ENCODE measurements at regions not wholly inside any gene's neighbourhood (a gene's known extent, or its start where the extent isn't known, plus 50 kb on each side); places are given as distances from the start of the nearest gene placed in this dataset.

GRCh38 chr13:91245288-91245687, 102.2 kb upstream of the MIR17HG start:
- BruUV-seq (replicated peaks): no TSS peak
- POLR2A ChIA-PET: no interaction called here
- intact Hi-C loops (cut with micrococcal nuclease): loop anchor here (5.0 kb wide), 1 partner anchor 113 kb away; no protein-coding TSS in a partner anchor
- Histone ChIP-seq H2AFZ (ENCODE audit: low read depth, low read length, poor library complexity, severe bottlenecking) (no peak overlapping the region), H3K4me3 (replicated peaks in 1 of 2; ENCODE audit: low read depth in 1 of 2, low read length in 2 of 2) (no peak overlapping the region), H3K36me3 (ENCODE audit: control insufficient read depth in 1 of 2, insufficient read depth in 2 of 2, low read length in 2 of 2) (no peaks in the 10 kb centered on the region), H3K9ac (ENCODE audit: low read length) (no peak overlapping the region), H4K20me1 (ENCODE audit: insufficient read depth) (no peaks in the 10 kb centered on the region), H3K4me1 (ENCODE audit: control insufficient read depth in 1 of 2, insufficient read depth in 2 of 2, low read length in 2 of 2) (no peaks in the 10 kb centered on the region), H3K79me2 (ENCODE audit: insufficient read depth, low read length) (no peaks in the 10 kb centered on the region), H3K9me2 (ENCODE audit: insufficient read depth) (no peaks in the 10 kb centered on the region), H3K9me3 (ENCODE audit: control insufficient read depth in 1 of 2, insufficient read depth in 1 of 2, low read depth in 1 of 2, low read length in 2 of 2) (0 out of 4 replicates have a peak, but pooled peaks cover 0 to 4% of the 10 kb centered on the region in 2 experiments), H3K27me3 (ENCODE audit: insufficient read depth, low read length) (peaks cover 6% of the 10 kb centered on the region), H3K4me2 (ENCODE audit: low read length) (no peak overlapping the region), H3K27ac (ENCODE audit: low read depth, low read length) (no peak overlapping the region)
- no peak for ATAC-seq
- CTCF ChIA-PET: no interaction called here
- DNase-seq (ENCODE audit: low read depth, low spot score): no peak
- RAD21 ChIA-PET (ENCODE audit: low non-redundant PET in 1 of 2, low total read pairs in 2 of 2, uncharacterized antibody in 2 of 2, unreplicated experiment in 2 of 2): no interaction called here
- no peak for TF ChIP-seq EZH2phosphoT487 (IDR thresholded peaks at IDR 0.05; ENCODE audit: borderline replicate concordance)
- no peak for TF ChIP-seq CTCF (IDR thresholded peaks at IDR 0.05 in 2 of 3, conservative IDR thresholded peaks at IDR 0.05 in 1 of 3; ENCODE audit: borderline replicate concordance in 1 of 3, insufficient read depth in 1 of 3, low read depth in 2 of 3, low read length in 2 of 3)
- TF ChIP-seq ZBTB33 (IDR thresholded peaks at IDR 0.05; ENCODE audit: extremely low read depth, insufficient replicate concordance, low read length): no peak
- TF ChIP-seq ATF3 (IDR thresholded peaks at IDR 0.05): no peak
- TF ChIP-seq ZFX (IDR thresholded peaks at IDR 0.05): no peak
- TF ChIP-seq CBX3 (IDR thresholded peaks at IDR 0.05; ENCODE audit: low read depth): no peak
- TF ChIP-seq MAX (IDR thresholded peaks at IDR 0.05): no peak
- TF ChIP-seq POLR2AphosphoS5 (IDR thresholded peaks at IDR 0.05; ENCODE audit: low read depth, low read length): no peak
- TF ChIP-seq REST (IDR thresholded peaks at IDR 0.05; ENCODE audit: low read depth): no peak
- TF ChIP-seq SIN3A (IDR thresholded peaks at IDR 0.05; ENCODE audit: low read depth): no peak
- no peak for TF ChIP-seq EGR1 (IDR thresholded peaks at IDR 0.05; ENCODE audit: low read depth)
- no peak for TF ChIP-seq CEBPB (IDR thresholded peaks at IDR 0.05; ENCODE audit: low read depth)
- no peak for TF ChIP-seq YY1 (IDR thresholded peaks at IDR 0.05; ENCODE audit: extremely low read depth, insufficient replicate concordance, low read depth, low read length)
- no peak for TF ChIP-seq SP1 (IDR thresholded peaks at IDR 0.05; ENCODE audit: low read depth)
- TF ChIP-seq RAD21 (IDR thresholded peaks at IDR 0.05; ENCODE audit: low read depth): no peak
- no peak for TF ChIP-seq EZH2 (IDR thresholded peaks at IDR 0.05)
- TF ChIP-seq SRF (IDR thresholded peaks at IDR 0.05; ENCODE audit: low read depth): no peak
- no peak for TF ChIP-seq POLR2A (IDR thresholded peaks at IDR 0.05; ENCODE audit: borderline replicate concordance, extremely low read depth, insufficient read depth, insufficient read length)

Measured in HCT116 (cell line).